KMS-11 (cell line): ENCODE measurements at regions not wholly inside any gene's neighbourhood (a gene's known extent, or its start where the extent isn't known, plus 50 kb on each side); places are given as distances from the start of the nearest gene placed in this dataset.
"Not testable (repeated sequence)": the region's sequence is repeated elsewhere in the genome, so short reads cannot be mapped to it uniquely, and the experiment has no call there.

Source experiments
- H2AFZ ChIP-seq: fragments of 200-600 bp; sonication (generic); 2 replicates; pipeline ENCODE4 v1.6.1; 2016; ENCODE audit warnings: antibody characterized with exemption, mixed run types, low read depth
- H3K27ac ChIP-seq: fragments of 200-600 bp; sonication (generic); 2 replicates; pipeline ENCODE4 v1.6.1; 2016; ENCODE audit warnings: mild to moderate bottlenecking, mixed run types
- H3K27me3 ChIP-seq: fragments of 200-600 bp; sonication (generic); 2 replicates; pipeline ENCODE4 v1.6.1; 2017; ENCODE audit warnings: mild to moderate bottlenecking, low read depth, mixed run types, moderate library complexity; ENCODE audit not compliant: insufficient read depth
- H3K36me3 ChIP-seq: fragments of 200-600 bp; sonication (generic); 2 replicates; pipeline ENCODE4 v1.6.1; 2017; ENCODE audit warnings: mild to moderate bottlenecking, mixed run types; ENCODE audit not compliant: insufficient read depth
- H3K4me1 ChIP-seq: fragments of 200-600 bp; sonication (generic); 2 replicates; pipeline ENCODE4 v1.6.1; 2016; ENCODE audit warnings: mild to moderate bottlenecking, low read depth, mixed run types; ENCODE audit not compliant: poor library complexity, severe bottlenecking
- H3K4me2 ChIP-seq: fragments of 200-600 bp; sonication (generic); 2 replicates; pipeline ENCODE4 v1.7.0; 2016; ENCODE audit warnings: mild to moderate bottlenecking, mixed run types
- H3K4me3 ChIP-seq: fragments of 200-600 bp; sonication (generic); IDR thresholded peaks from 2 replicates; pipeline ENCODE4 v1.6.1; 2017; ENCODE audit warnings: low read depth, low read length, mixed read lengths; ENCODE audit not compliant: insufficient read depth
- H3K79me2 ChIP-seq: fragments of 200-600 bp; sonication (generic); 2 replicates; pipeline ENCODE4 v1.6.1; 2016; ENCODE audit warnings: low read depth, mixed run types; ENCODE audit not compliant: insufficient read depth
- H3K9ac ChIP-seq: fragments of 200-600 bp; sonication (generic); 2 replicates; pipeline ENCODE4 v1.6.1; 2016; ENCODE audit warnings: mild to moderate bottlenecking, mixed run types
- H4K20me1 ChIP-seq: fragments of 200-600 bp; sonication (generic); 2 replicates; pipeline ENCODE4 v1.6.1; 2016; ENCODE audit warnings: mild to moderate bottlenecking, mixed run types; ENCODE audit not compliant: insufficient read depth
- TF ChIP-seq, protein P1 (sequence below): fragments of 200-600 bp; sonication (generic); conservative IDR thresholded peaks from 2 replicates; pipeline ENCODE4 v1.6.1; 2017; ENCODE audit warnings: low read depth, mild to moderate bottlenecking, antibody characterized with exemption, low read length, moderate library complexity, mixed read lengths

GRCh38 chr16:5228369-5228768, 130.8 kb upstream of the EEF2KMT start:
- no peaks in the 10 kb centered on the region for H3K27me3 ChIP-seq
- H3K4me2 ChIP-seq = no peak overlapping the region
- no peaks in the 10 kb centered on the region for H4K20me1 ChIP-seq
- H3K27ac ChIP-seq = no peak overlapping the region
- H3K36me3 ChIP-seq = no peaks in the 10 kb centered on the region
- H3K4me3 ChIP-seq = no peak overlapping the region
- TF ChIP-seq, protein P1, sequence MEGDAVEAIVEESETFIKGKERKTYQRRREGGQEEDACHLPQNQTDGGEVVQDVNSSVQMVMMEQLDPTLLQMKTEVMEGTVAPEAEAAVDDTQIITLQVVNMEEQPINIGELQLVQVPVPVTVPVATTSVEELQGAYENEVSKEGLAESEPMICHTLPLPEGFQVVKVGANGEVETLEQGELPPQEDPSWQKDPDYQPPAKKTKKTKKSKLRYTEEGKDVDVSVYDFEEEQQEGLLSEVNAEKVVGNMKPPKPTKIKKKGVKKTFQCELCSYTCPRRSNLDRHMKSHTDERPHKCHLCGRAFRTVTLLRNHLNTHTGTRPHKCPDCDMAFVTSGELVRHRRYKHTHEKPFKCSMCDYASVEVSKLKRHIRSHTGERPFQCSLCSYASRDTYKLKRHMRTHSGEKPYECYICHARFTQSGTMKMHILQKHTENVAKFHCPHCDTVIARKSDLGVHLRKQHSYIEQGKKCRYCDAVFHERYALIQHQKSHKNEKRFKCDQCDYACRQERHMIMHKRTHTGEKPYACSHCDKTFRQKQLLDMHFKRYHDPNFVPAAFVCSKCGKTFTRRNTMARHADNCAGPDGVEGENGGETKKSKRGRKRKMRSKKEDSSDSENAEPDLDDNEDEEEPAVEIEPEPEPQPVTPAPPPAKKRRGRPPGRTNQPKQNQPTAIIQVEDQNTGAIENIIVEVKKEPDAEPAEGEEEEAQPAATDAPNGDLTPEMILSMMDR = no peak
- H3K4me1 ChIP-seq = no peaks in the 10 kb centered on the region
- H2AFZ ChIP-seq = no peak overlapping the region
- H3K9ac ChIP-seq = no peak overlapping the region
- no peaks in the 10 kb centered on the region for H3K79me2 ChIP-seq

GRCh38 chr16:5225931-5226655, 128.5 kb upstream of the EEF2KMT start:
- Histone ChIP-seq H2AFZ (no peak overlapping the region), H3K9ac (no peak overlapping the region), H3K79me2 (no peaks in the 10 kb centered on the region), H3K27me3 (no peaks in the 10 kb centered on the region), H3K4me2 (no peak overlapping the region), H3K4me3 (no peak overlapping the region), H3K4me1 (no peaks in the 10 kb centered on the region), H3K36me3 (no peaks in the 10 kb centered on the region), H3K27ac (no peak overlapping the region), H4K20me1 (no peaks in the 10 kb centered on the region)
- TF ChIP-seq, protein P1 = no peak

DNA sequence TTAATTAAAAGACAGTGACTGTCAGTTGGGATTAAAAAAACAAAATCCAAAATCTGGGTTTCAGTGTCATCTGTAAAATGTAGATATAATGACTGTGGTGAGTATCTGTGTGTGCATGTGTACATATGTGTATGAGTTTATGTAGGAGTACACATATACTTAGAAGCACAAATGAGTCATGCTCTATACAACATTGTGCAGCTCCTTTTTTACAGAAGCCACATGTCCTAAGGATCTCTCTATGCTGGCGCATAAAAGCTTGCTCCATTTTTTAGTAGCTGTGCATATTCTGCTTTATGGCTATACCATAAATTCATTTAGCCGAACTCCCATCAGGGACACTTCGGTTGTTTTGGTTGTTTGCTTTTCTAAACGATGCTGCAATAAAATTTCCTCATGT, 125.2 kb upstream of the EEF2KMT start:
- H3K9ac ChIP-seq = no peak overlapping the region
- no peaks in the 10 kb centered on the region for H3K27me3 ChIP-seq
- no peaks in the 10 kb centered on the region for H3K4me1 ChIP-seq
- no peak overlapping the region for H2AFZ ChIP-seq
- no peak overlapping the region for H3K4me2 ChIP-seq
- H3K36me3 ChIP-seq = no peaks in the 10 kb centered on the region
- H3K27ac ChIP-seq = no peak overlapping the region
- H4K20me1 ChIP-seq = no peaks in the 10 kb centered on the region
- TF ChIP-seq, protein P1 = no peak
- H3K4me3 ChIP-seq = no peak overlapping the region
- H3K79me2 ChIP-seq = no peaks in the 10 kb centered on the region

DNA sequence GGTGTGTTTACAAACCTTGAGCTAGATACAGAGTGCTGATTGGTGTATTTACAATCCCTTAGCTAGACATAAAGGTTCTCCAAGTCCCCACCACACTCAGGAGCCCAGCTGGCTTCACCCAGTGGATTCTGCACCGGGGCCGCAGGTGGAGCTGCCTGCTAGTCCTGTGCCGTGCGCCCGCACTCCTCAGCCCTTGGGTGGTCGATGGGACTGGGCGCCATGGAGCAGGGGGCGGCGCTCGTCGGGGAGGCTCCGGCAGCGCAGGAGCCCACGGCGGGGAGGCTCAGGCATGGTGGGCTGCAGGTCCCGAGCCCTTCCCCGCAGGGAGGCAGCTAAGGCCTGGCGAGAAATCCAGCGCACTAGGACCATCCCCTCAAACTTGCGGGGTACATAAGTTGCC, 124.2 kb upstream of the EEF2KMT start:
- not testable (repeated sequence) for H3K4me1 ChIP-seq, H2AFZ ChIP-seq, H3K27me3 ChIP-seq, H3K79me2 ChIP-seq, H4K20me1 ChIP-seq, H3K4me2 ChIP-seq, H3K4me3 ChIP-seq, H3K9ac ChIP-seq, H3K36me3 ChIP-seq, H3K27ac ChIP-seq

DNA sequence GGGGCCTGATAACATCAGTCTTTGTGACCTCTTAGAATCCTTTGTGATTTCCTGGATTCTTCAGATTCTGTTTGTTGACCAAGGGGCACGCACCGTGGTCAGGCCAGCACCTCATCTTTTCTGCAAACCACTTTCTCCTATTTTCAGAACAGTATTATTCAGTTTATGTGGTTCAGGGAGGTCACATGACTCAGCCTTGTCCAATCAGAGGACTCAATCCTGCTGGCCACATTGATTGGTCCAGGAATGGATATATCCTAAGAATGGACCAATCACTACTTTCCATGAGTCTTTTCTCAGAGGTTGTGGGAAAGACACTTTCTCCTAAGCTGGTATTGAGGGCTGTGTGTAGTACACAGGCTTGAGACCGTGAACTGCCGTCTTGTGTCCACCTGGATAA, 123.1 kb upstream of the EEF2KMT start:
- Histone ChIP-seq H2AFZ (no peak overlapping the region), H3K27me3 (no peaks in the 10 kb centered on the region), H4K20me1 (no peaks in the 10 kb centered on the region), H3K4me2 (no peak overlapping the region), H3K4me3 (no peak overlapping the region), H3K9ac (no peak overlapping the region), H3K79me2 (no peaks in the 10 kb centered on the region), H3K4me1 (no peaks in the 10 kb centered on the region), H3K36me3 (no peaks in the 10 kb centered on the region), H3K27ac (no peak overlapping the region)
- TF ChIP-seq, protein P1 = no peak
